ENCODE measurements at regions not wholly inside any gene's neighbourhood (a gene's known extent, or its start where the extent isn't known, plus 50 kb on each side); places are given as distances from the start of the nearest gene placed in this dataset.

DNA sequence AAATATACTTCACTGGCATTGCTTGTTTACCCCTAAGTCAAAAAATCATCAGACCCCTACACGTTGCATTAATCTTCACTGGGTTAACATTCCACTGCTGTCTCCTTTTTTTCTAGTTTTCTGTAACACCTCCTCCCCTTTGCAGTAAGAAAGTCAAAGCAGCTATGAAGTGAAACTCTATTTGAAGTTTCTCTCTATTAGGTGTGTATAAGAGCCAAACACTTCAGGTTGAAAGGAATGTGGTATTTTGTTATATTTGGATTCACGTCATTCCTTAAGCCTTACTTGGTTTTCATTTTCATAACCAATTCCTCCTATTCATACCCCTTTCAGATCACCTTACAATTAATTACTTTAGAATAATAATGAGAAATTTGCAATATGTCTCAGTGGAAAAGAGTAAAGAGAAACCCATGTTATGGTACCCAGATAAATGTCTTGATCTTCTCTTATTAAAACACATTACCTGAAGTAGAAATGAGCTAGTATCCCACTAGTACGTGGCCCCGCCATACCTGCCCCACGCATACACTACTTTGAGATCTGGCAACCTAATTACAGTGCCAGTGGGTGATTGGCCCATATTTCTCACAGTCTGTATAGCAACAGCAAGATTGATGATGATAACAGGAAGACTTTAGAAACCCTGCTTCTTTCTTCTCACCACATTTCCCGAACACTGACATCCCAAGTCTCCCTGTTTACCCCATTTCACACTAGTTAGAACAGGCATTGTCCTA, 236.4 kb upstream of the RGS6 start:
- Histone ChIP-seq H3K36me3 (ENCODE audit: insufficient read depth, low read length) (peaks cover 27% of the 10 kb centered on the region), H3K4me3 (ENCODE audit: low read depth, low read length, poor library complexity, severe bottlenecking) (no peak overlapping the region), H4K20me1 (ENCODE audit: insufficient read depth, low read length) (no peaks in the 10 kb centered on the region), H3K9me3 (ENCODE audit: low read length) (no peaks in the 10 kb centered on the region), H3K4me2 (ENCODE audit: low read length) (no peak overlapping the region), H2AFZ (ENCODE audit: low read length) (no peak overlapping the region), H3K4me1 (ENCODE audit: insufficient read depth, low read length, poor library complexity, severe bottlenecking) (no peaks in the 10 kb centered on the region), H3K27ac (ENCODE audit: low read depth, low read length, poor library complexity, severe bottlenecking) (no peak overlapping the region), H3K9me2 (ENCODE audit: insufficient read depth, low read length) (no peaks in the 10 kb centered on the region), H3K79me2 (ENCODE audit: insufficient read depth, low read depth, low read length) (no peaks in the 10 kb centered on the region)
- no peak for DNase-seq (ENCODE audit: low spot score)
- CTCF ChIA-PET (ENCODE audit: unreplicated experiment), result no interaction called here
- no TSS peak for BruUV-seq (replicated peaks)
- intact Hi-C loops (cut with micrococcal nuclease; ENCODE audit: unreplicated experiment), result no loop called here
- POLR2A ChIA-PET, result interaction anchor here (0.6 kb wide), 1 partner anchor 218 kb away, joined by 5 read pairs; no protein-coding TSS in a partner anchor
- TF ChIP-seq EZH2phosphoT487 (IDR thresholded peaks at IDR 0.05; ENCODE audit: borderline replicate concordance, low read depth, low read length), result no peak

DNA sequence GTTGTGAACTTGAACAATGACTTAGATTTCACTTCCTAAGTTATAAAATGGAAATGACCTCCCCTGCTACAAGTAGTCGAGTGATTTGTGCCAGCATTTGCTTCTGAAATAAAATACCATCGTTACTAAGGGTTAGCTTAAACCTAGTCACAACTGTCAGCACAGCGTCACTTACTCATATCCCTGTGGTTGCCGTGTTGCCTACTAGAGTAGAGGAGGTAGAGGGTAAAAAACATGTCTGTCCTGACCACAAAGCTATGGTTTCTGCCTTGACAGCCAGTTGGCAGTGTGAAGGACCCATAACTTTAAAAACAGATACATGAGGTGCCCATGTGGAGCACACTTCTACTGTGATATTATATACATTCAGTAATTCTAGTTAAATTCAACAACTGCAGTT, 234.2 kb upstream of the RGS6 start:
- Histone ChIP-seq H3K4me1 (ENCODE audit: insufficient read depth, low read length, poor library complexity, severe bottlenecking) (no peaks in the 10 kb centered on the region), H3K27ac (ENCODE audit: low read depth, low read length, poor library complexity, severe bottlenecking) (no peak overlapping the region), H3K36me3 (ENCODE audit: insufficient read depth, low read length) (peaks cover 30% of the 10 kb centered on the region; the same call in 1 of the 2 replicates), H3K9me2 (ENCODE audit: insufficient read depth, low read length) (no peaks in the 10 kb centered on the region), H3K9me3 (ENCODE audit: low read length) (no peaks in the 10 kb centered on the region), H3K4me2 (ENCODE audit: low read length) (no peak overlapping the region), H4K20me1 (ENCODE audit: insufficient read depth, low read length) (no peaks in the 10 kb centered on the region), H2AFZ (ENCODE audit: low read length) (no peak overlapping the region), H3K4me3 (ENCODE audit: low read depth, low read length, poor library complexity, severe bottlenecking) (no peak overlapping the region), H3K79me2 (ENCODE audit: insufficient read depth, low read depth, low read length) (no peaks in the 10 kb centered on the region)
- intact Hi-C loops (cut with micrococcal nuclease; ENCODE audit: unreplicated experiment), result no loop called here
- POLR2A ChIA-PET, result interaction anchor here (0.6 kb wide), 1 partner anchor 10 kb away, joined by 4 read pairs; no protein-coding TSS in a partner anchor
- BruUV-seq (replicated peaks), result no TSS peak
- DNase-seq (ENCODE audit: low spot score), result no peak
- TF ChIP-seq, protein P1, sequence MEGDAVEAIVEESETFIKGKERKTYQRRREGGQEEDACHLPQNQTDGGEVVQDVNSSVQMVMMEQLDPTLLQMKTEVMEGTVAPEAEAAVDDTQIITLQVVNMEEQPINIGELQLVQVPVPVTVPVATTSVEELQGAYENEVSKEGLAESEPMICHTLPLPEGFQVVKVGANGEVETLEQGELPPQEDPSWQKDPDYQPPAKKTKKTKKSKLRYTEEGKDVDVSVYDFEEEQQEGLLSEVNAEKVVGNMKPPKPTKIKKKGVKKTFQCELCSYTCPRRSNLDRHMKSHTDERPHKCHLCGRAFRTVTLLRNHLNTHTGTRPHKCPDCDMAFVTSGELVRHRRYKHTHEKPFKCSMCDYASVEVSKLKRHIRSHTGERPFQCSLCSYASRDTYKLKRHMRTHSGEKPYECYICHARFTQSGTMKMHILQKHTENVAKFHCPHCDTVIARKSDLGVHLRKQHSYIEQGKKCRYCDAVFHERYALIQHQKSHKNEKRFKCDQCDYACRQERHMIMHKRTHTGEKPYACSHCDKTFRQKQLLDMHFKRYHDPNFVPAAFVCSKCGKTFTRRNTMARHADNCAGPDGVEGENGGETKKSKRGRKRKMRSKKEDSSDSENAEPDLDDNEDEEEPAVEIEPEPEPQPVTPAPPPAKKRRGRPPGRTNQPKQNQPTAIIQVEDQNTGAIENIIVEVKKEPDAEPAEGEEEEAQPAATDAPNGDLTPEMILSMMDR (conservative IDR thresholded peaks at IDR 0.05; ENCODE audit: low read length), result no peak
- TF ChIP-seq EZH2phosphoT487 (IDR thresholded peaks at IDR 0.05; ENCODE audit: borderline replicate concordance, low read depth, low read length), result no peak
- CTCF ChIA-PET (ENCODE audit: unreplicated experiment), result no interaction called here

DNA sequence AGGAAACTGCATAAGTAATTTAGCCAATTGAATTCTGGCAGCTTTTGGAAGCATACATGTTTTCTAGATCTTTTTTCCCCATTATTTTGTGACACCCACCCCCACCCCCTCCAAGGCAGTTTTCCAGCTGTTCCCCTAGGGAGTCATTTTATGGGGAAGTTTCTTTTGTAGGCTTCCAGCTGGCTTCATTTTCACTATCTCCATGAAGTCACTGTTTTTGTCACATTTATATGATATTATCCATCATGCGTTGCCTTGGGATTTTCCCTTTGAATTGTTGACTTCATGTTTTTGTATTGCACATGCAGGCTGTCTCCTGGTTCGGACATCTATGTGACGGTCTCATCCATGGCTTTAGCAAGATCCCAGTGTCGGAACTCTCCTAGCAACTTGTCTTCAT, 233.6 kb upstream of the RGS6 start:
- no peaks in the 10 kb centered on the region for H3K9me3 ChIP-seq (ENCODE audit: low read length)
- H3K27ac ChIP-seq (ENCODE audit: low read depth, low read length, poor library complexity, severe bottlenecking), result no peak overlapping the region
- H3K4me3 ChIP-seq (ENCODE audit: low read depth, low read length, poor library complexity, severe bottlenecking), result no peak overlapping the region
- H3K79me2 ChIP-seq (ENCODE audit: insufficient read depth, low read depth, low read length), result no peaks in the 10 kb centered on the region
- H3K36me3 ChIP-seq (ENCODE audit: insufficient read depth, low read length), result peaks cover 27% of the 10 kb centered on the region; the same call in 1 of the 2 replicates
- TF ChIP-seq, protein P1 (conservative IDR thresholded peaks at IDR 0.05; ENCODE audit: low read length), result no peak
- no peak for TF ChIP-seq EZH2phosphoT487 (IDR thresholded peaks at IDR 0.05; ENCODE audit: borderline replicate concordance, low read depth, low read length)
- intact Hi-C loops (cut with micrococcal nuclease; ENCODE audit: unreplicated experiment), result no loop called here
- CTCF ChIA-PET (ENCODE audit: unreplicated experiment), result no interaction called here
- DNase-seq (ENCODE audit: low spot score), result no peak
- no peaks in the 10 kb centered on the region for H3K9me2 ChIP-seq (ENCODE audit: insufficient read depth, low read length)
- POLR2A ChIA-PET, result no interaction called here
- H4K20me1 ChIP-seq (ENCODE audit: insufficient read depth, low read length), result no peaks in the 10 kb centered on the region
- no TSS peak for BruUV-seq (replicated peaks)
- H3K4me1 ChIP-seq (ENCODE audit: insufficient read depth, low read length, poor library complexity, severe bottlenecking), result no peaks in the 10 kb centered on the region
- H2AFZ ChIP-seq (ENCODE audit: low read length), result no peak overlapping the region
- no peak overlapping the region for H3K4me2 ChIP-seq (ENCODE audit: low read length)
